Hippocampal formation (tissue), 2 donors: ENCODE measurements at regions not wholly inside any gene's neighbourhood (a gene's known extent, or its start where the extent isn't known, plus 50 kb on each side); places are given as distances from the start of the nearest gene placed in this dataset.

ENCODE experiments used
- DNase-seq, 2 donors: peaks; one replicate each; lab custom pipeline; 2025; lab: John Stamatoyannopoulos, UW

DNA sequence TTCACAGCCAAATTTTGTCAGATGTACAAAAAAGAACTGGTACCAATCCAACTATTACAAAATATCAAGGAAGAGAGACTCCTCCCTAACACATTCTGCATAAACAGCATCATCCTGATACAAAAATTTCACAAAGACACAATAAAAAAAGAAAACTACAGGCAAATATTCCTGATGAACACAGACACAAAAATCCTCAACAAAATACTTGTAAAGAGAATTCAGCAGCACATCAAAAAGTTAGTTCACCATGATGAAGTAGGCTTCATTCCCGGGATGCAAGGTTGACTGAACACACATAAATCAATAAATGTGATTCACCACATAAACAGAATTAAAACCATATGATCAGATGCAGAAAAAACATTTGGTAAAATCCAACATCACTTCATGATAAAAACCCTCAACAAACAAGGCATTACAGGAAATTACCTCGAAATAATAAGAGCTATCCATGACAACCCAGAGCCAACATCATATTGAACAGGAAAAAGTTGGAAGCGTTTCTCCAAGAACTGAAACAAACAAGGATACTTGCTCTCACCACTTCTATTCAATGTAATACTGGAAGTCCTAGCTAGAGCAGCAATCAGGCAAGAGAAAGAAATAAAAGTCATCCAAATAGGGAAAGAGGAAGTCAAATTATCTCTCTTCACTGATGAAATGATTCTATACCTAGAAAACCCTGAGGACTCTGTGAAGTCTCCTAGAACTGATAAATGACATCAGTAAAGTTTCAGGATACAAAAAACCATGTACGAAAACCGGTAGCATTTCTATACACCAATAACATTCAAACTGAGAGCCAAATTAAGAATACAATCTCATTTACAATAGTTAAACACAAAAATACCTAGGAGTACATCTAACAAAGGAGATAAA lies 223.1 kb downstream of the REEP3 start:
- DNase-seq: no peak

DNA sequence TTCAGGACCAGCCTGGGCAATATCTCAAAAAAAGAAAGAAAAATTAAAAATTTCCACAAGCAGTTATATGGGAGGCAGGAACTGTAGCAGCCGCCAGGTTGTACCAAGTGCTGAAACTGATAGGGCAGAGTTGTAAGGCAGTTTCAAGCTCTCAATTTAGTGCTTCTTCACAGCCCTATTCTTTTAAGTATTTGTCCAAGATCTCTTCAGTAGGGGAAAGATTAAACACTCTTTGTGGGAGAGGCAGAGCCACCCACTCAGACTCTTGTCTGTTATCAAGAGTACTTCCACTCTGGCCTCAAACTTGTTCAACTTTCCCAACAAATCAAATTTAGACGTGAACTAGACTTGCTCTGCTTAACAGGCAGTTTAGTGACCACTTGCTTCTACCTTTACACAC lies 228.7 kb downstream of the REEP3 start:
- no peak for DNase-seq

DNA sequence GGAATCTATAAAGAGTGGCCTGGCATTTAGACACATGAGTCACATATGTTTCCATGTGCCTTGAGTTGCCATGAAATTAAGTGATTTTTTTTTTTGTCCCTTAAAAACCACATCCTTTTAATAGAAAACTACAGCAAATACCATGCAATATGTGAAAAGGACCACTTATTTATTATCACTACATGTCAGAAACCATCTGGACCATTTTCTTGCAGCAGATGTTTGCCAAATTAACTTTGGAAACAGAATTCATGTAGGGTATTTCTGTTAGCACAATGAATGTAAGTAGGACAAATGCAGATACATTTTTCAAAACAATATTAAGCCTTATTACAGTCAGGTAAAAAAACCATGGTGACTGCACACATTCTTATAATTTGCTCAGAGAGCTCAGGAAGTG lies 230.6 kb downstream of the REEP3 start:
- peak in 1 of 2 donors; percentile 12 for DNase-seq

DNA sequence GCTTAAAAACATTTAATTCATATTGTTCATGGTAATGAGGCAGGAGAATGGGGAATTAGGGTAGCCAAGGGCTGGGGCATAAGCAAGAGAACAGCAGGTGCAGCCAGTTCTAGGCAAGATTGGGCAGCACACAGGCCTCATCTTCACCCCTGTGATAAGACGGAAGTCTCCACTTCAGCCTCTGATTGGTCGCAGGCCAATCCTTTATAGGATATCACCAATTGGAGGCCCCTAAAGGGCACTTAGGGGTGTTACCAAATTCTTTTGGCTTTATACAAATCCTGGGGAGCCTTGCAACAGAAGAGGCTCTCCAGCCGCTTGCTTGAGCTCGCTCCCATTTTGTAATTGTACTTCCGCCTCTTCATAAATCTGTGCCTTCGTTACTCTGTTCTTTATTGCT lies 231.1 kb downstream of the REEP3 start:
- DNase-seq: no peak

- no peak for DNase-seq
Observed at GRCh38 chr10:63753808-63754207, 232.6 kb downstream of the REEP3 start.

- no peak for DNase-seq
Observed at GRCh38 chr10:63755441-63755840, 234.2 kb downstream of the REEP3 start.

DNA sequence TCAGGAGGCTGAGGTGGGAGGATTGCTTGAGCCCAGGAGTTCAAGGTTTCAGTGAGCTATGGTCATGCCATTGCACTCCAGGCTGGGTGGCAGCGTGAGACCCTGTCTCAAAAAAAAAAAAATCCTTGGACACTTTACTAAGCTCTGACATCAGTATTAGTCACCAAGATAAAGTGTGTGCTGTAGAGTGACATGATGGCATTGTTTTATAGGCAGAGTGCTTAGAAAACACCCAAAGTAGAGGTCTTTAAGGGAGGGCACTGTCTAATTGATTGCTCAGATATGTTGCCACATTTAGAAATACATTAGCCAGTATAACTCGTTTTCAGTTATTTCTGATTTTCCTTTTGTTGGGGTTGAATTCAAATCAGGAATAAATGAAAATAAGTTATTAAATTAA lies 235.9 kb downstream of the REEP3 start:
- DNase-seq: no peak

GRCh38 chr10:63758080-63758479 lies 236.9 kb downstream of the REEP3 start:
- DNase-seq: no peak

DNA sequence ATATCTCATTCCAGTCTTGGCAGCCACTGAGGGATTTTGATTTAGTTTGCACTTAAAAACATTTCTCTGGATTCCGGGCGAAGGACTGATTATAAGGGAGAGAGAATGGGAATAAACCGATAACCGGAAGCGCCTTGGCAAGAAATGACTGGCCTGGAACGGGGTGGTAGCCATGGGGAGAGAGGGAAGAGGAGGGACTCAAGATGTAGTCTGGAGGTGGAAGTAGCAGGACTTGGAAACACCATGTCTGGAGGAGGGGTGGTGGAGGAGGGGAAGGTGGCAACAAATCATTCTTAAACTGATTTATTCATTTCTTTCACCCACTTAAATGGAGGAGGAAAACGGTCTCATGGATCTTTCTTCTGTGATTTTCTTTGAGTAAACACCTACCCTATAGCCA lies 238.1 kb downstream of the REEP3 start:
- DNase-seq: no peak

DNA sequence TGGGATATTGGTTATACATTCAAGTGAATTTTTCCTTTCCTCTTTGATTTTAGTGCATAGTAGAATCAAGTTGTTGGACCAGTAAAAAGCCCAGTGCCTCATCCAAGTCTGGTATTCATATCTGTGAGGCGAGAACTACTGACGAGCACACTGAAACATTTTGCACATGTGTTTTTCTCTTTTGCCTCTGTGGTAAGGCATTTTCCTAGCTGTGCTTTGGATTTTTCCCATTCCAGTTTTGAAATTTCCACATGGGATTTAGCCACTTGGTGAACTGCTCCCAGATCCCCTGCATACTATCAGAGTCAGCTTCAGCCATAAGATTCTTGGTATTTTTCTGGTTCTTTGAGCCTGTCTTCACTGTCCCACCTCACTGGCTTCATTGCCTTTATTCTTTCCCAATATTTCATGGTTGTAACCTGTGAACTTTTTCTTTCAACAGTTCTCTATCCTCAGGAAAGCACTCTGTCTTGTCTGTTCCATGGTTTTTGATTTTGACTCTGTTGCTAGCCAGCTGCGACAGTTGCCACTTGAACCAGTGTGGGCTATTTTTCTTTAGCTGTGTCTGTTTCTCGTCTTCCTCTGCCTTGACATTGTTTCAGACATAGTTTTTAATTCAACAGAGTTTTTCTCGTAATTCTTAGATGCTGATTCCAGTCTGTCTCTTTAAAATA lies 239.0 kb downstream of the REEP3 start:
- no peak for DNase-seq

DNA sequence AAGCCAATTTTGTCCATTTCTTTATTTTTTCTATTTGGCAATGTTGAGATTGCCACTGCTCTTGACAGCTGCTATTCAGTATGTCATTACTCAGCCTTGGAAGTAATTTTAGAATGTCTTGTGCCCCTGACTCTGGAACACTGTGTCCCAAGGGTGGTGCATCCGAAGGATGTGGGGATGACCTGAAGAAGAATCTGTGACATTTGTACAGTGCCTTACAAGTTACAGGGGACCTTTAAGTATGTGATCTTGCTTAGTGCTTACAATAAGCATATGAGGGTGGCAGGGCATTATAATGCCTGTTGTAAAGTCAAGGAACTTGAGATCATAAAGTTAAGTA lies 239.5 kb downstream of the REEP3 start:
- DNase-seq: no peak

DNA sequence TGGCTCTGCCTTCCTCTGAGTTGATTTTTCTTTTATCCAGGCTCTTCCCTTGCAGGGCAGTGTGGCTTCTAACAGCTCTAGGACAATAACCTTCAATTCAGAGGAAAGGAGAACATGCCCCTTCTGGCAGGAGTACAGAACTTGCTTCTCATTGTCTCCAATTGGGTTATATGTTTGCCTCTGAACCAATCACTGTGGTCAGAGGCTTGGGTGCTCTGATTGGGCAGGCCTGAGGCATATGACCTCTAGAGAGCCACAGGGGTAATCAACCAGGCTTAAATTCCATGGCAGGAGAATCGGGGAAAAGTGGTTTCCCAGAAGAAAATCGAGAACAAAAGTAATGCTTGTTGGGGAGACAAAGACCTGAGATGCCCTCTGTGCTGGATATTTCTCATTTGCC lies 240.0 kb downstream of the REEP3 start:
- no peak for DNase-seq

- DNase-seq: no peak
Observed at GRCh38 chr10:63763744-63764143, 242.5 kb downstream of the REEP3 start.

DNA sequence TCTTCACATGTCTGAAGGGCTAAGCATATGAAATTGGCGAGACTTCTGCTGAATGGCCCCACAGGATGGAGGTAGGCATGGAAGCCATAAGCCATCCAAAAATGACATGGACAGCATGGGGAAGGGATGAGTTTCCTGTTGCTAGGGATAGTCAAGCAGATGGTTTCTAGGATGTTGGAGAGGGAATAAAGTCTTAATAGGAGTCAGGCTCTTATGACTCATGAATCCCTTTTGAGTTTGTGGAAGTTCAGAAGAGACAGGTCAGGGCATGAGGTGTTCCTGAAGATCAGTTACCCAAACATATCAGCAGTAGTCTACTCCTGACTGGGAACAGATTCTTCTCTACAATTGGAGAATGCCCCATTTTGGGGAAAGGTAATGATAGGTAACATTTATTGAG lies 243.9 kb downstream of the REEP3 start:
- no peak for DNase-seq

GRCh38 chr10:63766745-63767137 lies 245.5 kb downstream of the REEP3 start:
- no peak for DNase-seq

GRCh38 chr10:63767138-63767801 lies 246.1 kb downstream of the REEP3 start:
- peak; percentile 2 to 27 for DNase-seq

DNA sequence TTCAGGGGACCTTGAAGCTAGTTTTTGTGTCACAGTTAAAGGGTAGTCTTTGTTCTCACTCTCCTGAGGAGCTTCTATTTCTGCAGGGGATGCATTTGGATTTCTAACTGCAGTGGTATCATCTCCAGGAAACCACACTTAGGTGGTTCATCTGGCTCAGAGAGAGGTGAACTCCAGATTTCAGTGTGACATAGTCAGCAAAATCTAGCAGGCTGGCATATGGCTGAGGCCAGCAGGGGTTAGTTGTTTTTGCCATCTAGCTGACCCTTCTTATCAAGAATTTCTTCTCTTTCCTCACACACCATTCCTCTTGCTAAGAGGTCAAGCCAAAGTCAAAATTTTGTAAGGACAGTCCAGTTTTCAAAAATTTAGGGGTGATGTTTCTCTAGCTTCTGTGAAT lies 248.2 kb downstream of the REEP3 start:
- no peak for DNase-seq

GRCh38 chr10:63770523-63770922 lies 249.3 kb downstream of the REEP3 start:
- DNase-seq: no peak

DNA sequence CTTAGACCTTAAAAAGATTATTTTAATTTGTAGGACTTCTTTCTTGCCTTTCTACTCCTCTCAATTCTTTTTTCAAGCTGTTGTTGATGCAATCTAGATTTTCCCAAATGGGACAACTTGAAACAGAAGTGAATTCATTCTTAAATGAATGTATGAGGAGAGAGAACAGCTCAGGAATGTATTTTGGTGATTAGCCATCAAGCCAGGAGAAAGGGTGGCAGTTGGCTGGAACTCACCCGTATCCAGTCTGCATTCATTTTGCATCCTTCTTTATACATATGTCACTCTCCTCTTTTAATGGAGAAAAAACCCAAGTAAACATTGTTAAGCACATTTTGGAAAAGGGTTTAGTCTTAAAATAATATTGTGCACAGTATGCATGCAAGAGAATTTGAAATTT lies 251.3 kb downstream of the REEP3 start:
- DNase-seq: no peak

DNA sequence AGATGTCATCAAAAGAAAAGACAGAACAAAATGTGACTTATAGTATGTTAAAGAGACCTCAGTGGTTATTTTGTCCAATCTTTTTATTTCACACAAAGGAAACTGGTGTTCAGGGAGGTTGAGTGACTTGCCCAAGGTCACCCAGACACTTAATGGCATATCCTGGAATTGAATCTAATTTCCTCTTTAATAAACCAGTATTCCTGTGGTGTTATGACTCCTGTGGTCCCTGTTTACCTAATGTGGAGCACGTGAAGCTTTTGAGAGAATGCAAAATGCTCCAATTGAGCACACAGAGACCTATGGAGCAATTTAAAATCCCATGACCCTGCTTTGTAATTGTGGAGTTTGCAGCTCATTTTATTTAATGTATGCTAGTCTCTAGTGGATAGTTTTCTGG lies 251.9 kb downstream of the REEP3 start:
- DNase-seq: no peak

- DNase-seq: no peak
Observed at GRCh38 chr10:63773962-63774361, 252.8 kb downstream of the REEP3 start.

GRCh38 chr10:63780101-63780500 lies 258.9 kb downstream of the REEP3 start:
- no peak for DNase-seq

DNA sequence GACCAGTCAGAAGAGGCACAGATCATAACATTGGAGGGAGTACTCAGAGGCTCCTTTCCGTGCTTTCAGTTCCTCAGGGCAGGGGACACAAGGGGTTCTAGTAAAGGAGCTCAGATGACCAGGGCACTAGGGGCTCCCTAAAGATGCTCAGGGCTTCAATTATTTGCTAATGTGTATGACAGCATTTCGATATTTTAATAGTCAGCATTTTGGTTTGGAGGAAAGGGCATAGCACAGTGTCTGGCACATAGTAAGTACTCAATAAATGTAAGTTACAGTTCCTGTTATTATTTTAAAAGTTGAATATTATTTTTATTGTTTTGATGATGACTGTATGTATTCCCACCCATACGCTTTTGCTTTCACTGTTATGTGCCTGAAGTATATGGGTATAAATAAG lies 260.0 kb downstream of the REEP3 start:
- DNase-seq: no peak
